Activated naive CD4-positive, alpha-beta T cell treated with anti-CD3 and anti-CD28 coated beads, Interleukin-2, amount 50 U/mL, for 72 hours (primary cell): ENCODE measurements at regions not wholly inside any gene's neighbourhood (a gene's known extent, or its start where the extent isn't known, plus 50 kb on each side); places are given as distances from the start of the nearest gene placed in this dataset.

Source experiments
- ATAC-seq, 2 donors: fragments of 150-1000 bp; cut with Tn5 transposase; 2 replicates each; pipeline ENCODE4 v1.10.0; 2021; ENCODE audit warnings: mild to moderate bottlenecking in 2 of 2, moderate library complexity in 2 of 2
- DNase-seq, 2 donors: peaks; one replicate each; pipeline ENCODE4 v3.0.0; 2021 to 2022; ENCODE audit warnings: low spot score in 2 of 2
- H3K27ac Mint-ChIP-seq, 2 donors: one replicate each; pipeline ENCODE4 v1.8.0; 2022; ENCODE audit warnings: mild to moderate bottlenecking in 2 of 2, mixed read lengths in 2 of 2
- H3K36me3 Mint-ChIP-seq, 2 donors: one replicate each; pipeline ENCODE4 v1.8.0; 2022; ENCODE audit warnings: mixed read lengths in 2 of 2
- H3K9me3 Mint-ChIP-seq, 2 donors: one replicate each; pipeline ENCODE4 v1.8.0; 2022; ENCODE audit warnings: mixed read lengths in 2 of 2

DNA sequence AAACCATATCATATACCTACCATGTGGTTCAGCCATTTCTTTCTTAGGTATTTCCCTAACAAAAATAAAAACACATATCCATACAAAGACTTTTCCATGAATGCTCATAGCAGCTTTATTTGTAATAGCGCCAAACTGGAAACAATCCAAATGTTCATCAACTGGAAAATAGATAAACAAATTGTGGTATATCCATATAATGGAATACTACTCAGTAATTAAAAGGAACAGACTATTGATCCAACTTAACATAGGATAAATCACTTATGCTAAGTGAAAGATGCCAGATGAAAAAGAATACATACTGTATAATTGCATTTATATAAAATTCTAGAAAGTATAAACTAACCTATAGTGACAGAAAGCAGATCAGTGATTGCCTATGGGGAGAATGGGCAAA is 323.3 kb downstream of the BUD13 start:
- ATAC-seq: no peak
- no peak overlapping the region for H3K27ac Mint-ChIP-seq

DNA sequence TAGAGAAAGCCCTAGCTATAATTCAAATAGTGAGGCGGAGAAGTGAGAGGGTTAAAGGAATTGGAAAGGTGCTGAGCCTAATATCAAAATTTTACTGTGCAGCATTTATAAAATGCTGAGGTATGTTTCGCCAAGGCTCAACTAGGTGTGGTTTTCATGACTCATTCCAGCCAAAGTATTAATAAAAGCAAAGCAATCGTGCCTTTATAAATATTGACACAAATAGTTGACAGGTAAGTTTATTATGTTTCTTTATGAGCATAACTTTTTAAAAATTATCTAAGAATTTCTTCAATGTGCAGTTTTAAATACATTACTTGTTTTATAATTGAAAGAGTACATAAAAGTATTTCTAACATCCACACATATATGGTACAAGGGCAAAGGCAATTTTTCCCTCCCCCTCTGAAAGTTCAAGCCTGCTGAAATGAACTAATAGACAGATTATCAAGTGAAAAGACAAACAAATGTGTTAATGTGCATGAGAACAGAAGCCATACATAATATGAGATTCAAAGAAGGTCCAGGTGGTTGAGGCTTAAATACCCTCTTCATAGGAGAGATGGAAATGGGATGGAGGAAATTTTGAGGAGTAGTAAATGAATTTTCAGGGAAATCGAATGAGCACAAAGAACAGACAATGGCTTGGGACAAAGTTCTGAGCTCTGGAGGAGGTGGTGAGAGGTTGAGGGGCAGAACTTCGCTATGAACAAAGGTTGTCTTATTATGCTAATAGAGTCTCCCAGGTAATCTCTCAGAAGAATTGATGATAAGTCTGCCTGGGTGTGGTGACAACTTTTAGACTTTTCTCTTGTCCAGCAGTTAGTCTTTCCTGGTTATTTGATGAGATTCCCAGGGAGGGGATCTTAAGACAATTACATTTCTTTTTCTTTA is 326.5 kb downstream of the BUD13 start:
- Mint-ChIP-seq H3K27ac (no peak overlapping the region), H3K36me3 (no peaks in the 10 kb centered on the region), H3K9me3 (peaks cover 4% of the 10 kb centered on the region in 2 donors)
- DNase-seq (no peak), ATAC-seq (no peak)

More for the DNA sequence above, 323.3 kb downstream of the BUD13 start:
- no peak for DNase-seq
- Mint-ChIP-seq H3K36me3 (peaks cover 0 to 4% of the 10 kb centered on the region in 2 donors), H3K9me3 (peaks cover 0 to 6% of the 10 kb centered on the region in 2 donors)

DNA sequence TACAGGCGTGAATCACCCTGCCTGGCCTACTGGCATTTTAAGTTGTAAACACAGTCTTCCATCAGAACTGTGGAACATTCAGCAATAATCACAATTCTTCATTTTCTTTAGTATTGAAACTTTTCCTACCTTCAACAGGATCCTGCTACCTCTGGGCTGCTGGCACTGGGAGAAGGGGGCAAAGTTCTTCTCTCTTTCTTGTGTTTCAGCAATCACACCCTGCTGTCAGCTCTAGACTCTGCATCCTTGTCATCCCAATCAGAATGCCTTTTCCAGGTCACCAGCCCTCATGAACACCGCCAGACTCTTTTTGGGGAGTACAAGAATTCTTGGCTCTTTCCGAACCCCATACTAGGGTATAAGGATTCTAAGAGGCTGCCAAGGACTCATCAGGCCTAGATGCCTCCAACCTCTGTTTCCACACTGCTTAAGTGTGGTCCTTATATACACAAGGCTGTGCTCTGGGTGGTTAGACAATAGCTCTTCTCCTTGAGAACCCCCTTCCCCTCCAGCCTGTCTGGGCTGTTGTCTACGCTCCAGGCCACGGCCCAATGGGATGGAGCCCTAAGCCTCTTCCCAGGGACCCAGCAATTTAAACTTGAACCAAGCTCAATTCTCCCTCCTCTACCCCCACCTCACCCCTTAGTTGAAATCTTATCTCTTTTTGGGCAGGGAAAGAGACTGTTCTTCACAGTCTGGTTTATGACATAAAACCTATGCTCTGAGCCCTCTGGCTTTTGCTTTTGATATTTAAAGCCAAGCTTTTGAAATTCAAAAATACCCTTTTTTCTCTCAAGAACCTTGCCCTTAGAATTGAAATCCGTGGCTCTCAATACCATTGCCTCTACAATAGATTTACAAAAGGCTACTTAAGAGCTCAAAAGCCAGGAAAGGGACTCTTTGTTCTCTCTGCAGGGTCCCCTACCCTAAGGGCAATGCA is 327.4 kb downstream of the BUD13 start:
- DNase-seq (no peak), ATAC-seq (no peak)
- Mint-ChIP-seq H3K27ac (no peak overlapping the region), H3K36me3 (no peaks in the 10 kb centered on the region), H3K9me3 (peaks cover 7% of the 10 kb centered on the region in 2 donors)

DNA sequence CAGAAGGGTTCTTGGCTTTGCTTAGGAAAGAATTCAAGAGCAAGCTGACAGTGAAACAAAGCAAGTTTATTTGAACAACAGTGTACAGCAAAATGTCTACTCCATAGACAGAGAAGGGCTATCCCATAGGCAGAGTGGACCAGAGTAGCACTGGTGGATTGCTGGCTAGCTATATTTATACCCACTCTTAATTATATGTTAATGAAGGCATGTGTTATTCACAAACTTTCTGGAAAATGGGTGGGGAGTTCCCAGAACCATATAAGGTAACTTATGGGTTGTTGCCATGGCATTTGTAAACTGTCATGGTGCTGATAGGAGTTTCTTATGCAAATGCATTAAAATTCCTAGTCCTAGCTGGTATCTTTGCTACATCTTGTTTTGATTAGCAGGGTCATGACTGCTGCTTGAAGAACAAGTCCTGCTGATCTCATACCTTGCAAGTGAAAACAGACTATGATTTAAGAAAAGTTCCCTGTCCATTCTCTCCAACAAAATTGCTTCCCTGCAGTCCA is 330.5 kb downstream of the BUD13 start:
- ATAC-seq (no peak), DNase-seq (no peak)
- no peaks in the 10 kb centered on the region for H3K36me3 Mint-ChIP-seq
- no peak overlapping the region for H3K27ac Mint-ChIP-seq
- H3K9me3 Mint-ChIP-seq: peaks cover 8 to 11% of the 10 kb centered on the region in 2 donors

GRCh38 chr11:116439361-116439677 is 333.5 kb downstream of the BUD13 start:
- H3K36me3 Mint-ChIP-seq: no peaks in the 10 kb centered on the region
- DNase-seq (no peak), ATAC-seq (no peak)
- peaks cover 8 to 11% of the 10 kb centered on the region in 2 donors for H3K9me3 Mint-ChIP-seq
- no peak overlapping the region for H3K27ac Mint-ChIP-seq

DNA sequence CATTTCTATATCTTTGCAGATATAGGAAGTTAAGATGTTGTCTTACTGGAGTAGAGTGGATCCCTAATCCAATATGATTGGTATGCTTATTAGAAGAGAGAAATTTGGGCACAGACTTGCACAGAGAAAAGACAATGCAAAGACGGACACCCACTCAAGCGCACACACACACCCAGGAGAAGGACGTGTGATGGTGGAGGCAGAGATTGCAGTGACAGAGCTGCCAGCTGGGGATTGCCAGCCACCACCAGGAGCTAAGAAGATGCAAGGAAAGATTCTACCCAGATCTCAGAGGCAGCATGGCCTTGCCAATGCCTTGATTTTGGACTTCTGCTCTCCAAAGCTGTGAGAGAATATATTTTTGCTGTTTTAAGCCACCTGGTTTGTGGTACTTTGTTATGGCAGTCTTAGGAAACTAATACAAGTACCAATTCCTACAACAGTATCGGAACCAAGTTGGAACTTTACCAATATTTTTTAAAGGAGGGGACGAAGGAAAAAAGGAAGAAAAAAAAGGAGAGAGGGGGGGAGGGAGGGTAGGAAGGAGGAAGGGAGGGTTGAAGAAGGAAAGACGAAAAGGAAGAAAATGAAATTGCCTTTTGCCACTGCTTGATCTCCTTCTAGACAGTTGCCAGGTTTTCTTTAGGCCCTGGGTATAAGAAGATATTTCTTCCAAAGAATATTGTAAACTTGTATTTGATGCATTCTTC is 334.0 kb downstream of the BUD13 start:
- peaks cover 8 to 11% of the 10 kb centered on the region in 2 donors for H3K9me3 Mint-ChIP-seq
- ATAC-seq: no peak
- no peaks in the 10 kb centered on the region for H3K36me3 Mint-ChIP-seq
- DNase-seq: no peak
- H3K27ac Mint-ChIP-seq: no peak overlapping the region

DNA sequence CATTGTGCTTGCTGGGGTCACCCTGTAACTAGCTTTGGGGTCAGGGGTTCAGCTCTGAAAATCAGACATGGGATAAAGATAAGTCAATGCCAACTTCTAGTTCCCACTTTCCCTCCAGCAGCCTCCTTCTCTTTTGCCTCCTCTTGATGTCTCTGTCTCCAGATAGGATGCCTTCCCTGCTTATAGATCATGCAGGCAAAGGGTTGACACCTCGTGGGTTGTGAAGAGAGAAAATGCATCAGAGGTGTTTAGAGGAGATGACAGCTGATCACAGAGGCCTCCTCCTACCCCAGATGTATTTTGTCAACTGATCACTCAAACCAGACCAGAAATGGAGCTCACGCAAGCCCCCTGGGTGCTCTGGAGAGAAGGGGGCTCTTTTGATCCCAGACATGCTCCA is 337.8 kb downstream of the BUD13 start:
- DNase-seq (no peak), ATAC-seq (no peak)
- Mint-ChIP-seq H3K36me3 (no peaks in the 10 kb centered on the region), H3K27ac (no peak overlapping the region), H3K9me3 (peaks cover 0 to 3% of the 10 kb centered on the region in 2 donors)

DNA sequence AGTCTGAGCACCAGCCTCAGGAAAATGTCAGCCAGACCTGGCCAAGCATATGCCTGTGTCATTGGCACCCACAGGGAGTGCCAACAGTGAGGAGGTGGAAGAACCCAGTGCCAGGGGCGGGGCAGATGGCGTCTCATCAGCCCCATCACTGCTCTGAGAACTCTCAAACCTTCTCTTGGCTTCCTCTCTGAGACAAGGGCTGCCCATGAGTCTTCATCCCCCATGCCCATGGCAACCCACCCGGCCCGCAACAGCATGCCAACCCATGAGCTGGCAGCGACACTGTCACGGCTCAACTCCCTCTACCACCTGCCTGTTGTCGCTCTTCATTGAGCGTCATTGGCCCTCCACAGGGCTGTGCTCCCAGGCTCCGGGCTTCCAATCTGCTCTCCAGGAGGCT is 340.5 kb downstream of the BUD13 start:
- ATAC-seq: no peak
- no peaks in the 10 kb centered on the region for H3K36me3 Mint-ChIP-seq
- no peak overlapping the region for H3K27ac Mint-ChIP-seq
- H3K9me3 Mint-ChIP-seq: no peaks in the 10 kb centered on the region
- DNase-seq: no peak

DNA sequence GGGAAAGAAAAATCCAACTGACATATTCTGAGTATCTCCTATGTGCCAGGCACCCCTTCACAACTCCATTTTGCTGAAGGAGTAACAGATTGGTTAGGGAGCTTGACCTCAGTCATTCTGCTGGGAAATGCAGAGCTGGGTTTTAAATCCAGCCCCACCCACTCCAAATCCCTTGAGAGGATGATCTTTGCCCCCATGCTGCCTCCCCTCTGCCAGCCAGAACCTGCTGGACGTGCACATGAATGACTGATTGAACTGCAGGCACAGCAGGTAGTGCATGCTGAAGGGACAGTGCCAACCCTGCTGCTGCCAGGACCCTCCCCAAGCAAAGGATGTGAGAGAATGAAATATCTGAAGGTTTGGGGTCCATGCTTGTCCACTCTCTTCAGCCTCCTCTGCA is 340.9 kb downstream of the BUD13 start:
- ATAC-seq (no peak), DNase-seq (no peak)
- Mint-ChIP-seq H3K27ac (no peak overlapping the region), H3K36me3 (no peaks in the 10 kb centered on the region), H3K9me3 (no peaks in the 10 kb centered on the region)

DNA sequence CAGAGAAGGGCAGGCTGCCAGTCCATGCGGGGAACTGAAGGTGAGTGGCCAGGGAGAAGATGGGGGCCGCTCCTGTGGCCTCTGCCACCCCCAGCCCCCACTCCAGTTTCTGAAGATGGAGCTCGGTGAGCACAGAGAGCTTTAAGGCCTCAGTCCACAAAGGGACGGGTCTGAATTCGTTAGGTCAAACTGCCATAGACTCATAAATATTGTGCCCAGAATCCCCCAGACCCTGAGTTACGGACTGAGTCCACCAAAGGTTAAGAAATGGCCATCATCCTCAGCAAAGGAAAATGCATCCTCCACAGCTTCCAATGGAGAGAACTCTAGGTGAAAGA is 344.2 kb downstream of the BUD13 start:
- Mint-ChIP-seq H3K9me3 (no peaks in the 10 kb centered on the region), H3K27ac (no peak overlapping the region), H3K36me3 (no peaks in the 10 kb centered on the region)
- no peak for DNase-seq
- no peak for ATAC-seq

GRCh38 chr11:116427903-116428637 is 344.7 kb downstream of the BUD13 start:
- ATAC-seq (no peak), DNase-seq (no peak)
- Mint-ChIP-seq H3K36me3 (no peaks in the 10 kb centered on the region), H3K27ac (no peak overlapping the region), H3K9me3 (no peaks in the 10 kb centered on the region)

GRCh38 chr11:116427337-116427902 is 345.4 kb downstream of the BUD13 start:
- H3K36me3 Mint-ChIP-seq: no peaks in the 10 kb centered on the region
- H3K9me3 Mint-ChIP-seq: no peaks in the 10 kb centered on the region
- DNase-seq: no peak
- no peak for ATAC-seq
- no peak overlapping the region for H3K27ac Mint-ChIP-seq

DNA sequence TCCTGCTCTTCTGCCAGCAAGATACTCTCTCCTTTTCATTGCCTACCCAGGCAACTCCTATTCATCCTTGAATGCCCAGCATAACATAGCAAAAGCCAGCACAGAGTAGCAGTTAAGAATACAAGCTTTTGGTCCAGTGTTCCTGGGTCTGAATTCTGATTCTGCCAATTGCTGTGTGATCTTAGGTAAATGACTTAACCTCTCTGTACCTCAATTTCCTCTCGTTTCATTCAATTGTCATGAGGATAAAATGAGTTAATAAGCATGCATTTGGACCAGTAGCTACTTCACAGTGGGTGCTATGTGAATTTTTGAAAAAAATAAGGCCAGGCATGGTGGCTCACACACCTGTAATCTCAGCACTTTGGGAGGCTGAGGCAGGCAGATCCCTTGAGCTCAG is 346.0 kb downstream of the BUD13 start:
- no peaks in the 10 kb centered on the region for H3K36me3 Mint-ChIP-seq
- DNase-seq: no peak
- H3K27ac Mint-ChIP-seq: no peak overlapping the region
- ATAC-seq: no peak
- H3K9me3 Mint-ChIP-seq: no peaks in the 10 kb centered on the region

GRCh38 chr11:116424615-116425261 is 348.0 kb downstream of the BUD13 start:
- no peaks in the 10 kb centered on the region for H3K36me3 Mint-ChIP-seq
- no peak for DNase-seq
- no peak overlapping the region for H3K27ac Mint-ChIP-seq
- no peaks in the 10 kb centered on the region for H3K9me3 Mint-ChIP-seq
- ATAC-seq: no peak

DNA sequence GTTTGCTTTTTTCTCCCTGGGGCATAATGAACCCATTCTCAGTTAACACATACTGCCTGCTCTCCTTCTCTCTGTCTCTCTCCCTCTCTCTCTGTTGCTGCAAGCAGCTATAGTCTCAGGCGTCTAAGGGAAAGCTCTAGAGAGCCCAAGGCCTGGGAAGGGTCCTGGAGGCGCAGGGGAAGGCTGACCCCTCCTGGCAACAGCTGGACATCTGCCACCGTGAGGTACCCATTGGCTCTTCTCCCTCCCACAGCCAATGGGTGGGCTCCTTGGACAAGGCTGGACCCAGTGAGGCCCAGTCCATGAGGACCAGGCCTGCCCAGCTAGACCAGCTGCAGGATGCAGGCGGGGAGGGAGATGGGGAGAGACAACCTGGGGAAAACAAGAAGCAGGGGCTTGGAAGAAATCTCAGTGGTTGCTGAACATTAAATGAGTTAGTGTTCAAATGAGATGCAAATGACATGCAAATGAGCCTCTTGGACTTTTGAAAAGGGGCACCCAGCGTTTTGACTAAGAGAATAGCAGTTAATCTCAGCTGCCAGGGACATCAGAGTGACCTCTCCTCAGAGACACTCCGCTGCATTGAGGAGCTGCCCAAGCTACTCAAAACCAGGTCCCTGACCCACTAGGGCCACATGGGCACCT is 349.7 kb downstream of the BUD13 start:
- no peaks in the 10 kb centered on the region for H3K36me3 Mint-ChIP-seq
- H3K27ac Mint-ChIP-seq: no peak overlapping the region
- ATAC-seq: no peak
- H3K9me3 Mint-ChIP-seq: no peaks in the 10 kb centered on the region
- DNase-seq: no peak
